IPS-11a (cell line): ENCODE measurements at regions not wholly inside any gene's neighbourhood (a gene's known extent, or its start where the extent isn't known, plus 50 kb on each side); places are given as distances from the start of the nearest gene placed in this dataset.
"Not testable (repeated sequence)": the region's sequence is repeated elsewhere in the genome, so short reads cannot be mapped to it uniquely, and the experiment has no call there.

Experiments used
- H3K4me3 ChIP-seq: one replicate; pipeline ENCODE4 v1.5.1; 2013; ENCODE audit warnings: low read depth, low read length, control low read depth

DNA sequence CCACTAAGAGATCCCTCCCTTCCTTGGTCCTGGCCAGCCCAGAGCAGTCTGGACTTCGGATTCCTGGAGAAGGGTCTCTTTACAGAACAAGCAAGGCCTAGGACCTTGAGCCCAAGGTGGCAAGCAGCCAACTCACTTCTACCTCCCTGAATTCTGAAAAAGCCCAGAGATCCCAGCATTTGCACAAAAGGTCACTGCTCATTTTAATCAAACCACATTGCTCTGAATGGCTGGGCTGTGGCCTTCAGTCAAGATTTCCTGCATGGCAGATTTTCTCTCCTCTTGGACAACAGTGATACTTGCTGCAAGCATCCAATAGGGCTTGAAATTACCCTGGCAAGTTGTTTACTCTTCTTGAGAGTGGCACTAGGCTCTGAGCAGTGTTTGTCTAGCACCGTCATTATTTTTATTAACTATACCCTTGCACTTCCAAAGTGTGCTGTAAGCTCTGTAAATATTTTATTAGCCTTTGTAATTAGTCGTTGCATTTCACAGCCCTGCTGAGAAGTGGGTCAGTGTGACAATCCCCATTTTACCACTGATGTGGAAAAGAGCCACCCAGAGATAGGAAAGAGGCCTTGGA, 274.7 kb upstream of the CTNNB1 start:
- no peak overlapping the region for H3K4me3 ChIP-seq

DNA sequence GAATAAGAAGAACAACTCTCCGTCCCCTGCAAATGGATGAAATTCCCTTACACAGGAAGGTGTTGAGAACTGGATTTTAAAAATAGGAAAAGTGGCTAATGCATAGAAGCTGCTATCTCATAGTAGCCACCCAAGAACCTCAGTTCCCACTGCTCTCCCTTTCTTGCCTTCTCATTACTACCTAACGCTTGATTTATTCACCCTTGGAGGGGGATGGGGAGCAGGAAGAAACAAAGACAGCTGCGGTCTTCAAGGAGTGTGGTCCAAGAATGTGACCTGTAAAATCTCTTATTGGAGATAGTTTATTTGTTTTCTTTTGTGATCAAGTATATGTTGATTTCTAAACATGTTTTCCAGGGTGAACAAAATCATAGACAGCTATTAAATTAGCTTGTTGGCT, 274.1 kb upstream of the CTNNB1 start:
- H3K4me3 ChIP-seq: no peak overlapping the region

DNA sequence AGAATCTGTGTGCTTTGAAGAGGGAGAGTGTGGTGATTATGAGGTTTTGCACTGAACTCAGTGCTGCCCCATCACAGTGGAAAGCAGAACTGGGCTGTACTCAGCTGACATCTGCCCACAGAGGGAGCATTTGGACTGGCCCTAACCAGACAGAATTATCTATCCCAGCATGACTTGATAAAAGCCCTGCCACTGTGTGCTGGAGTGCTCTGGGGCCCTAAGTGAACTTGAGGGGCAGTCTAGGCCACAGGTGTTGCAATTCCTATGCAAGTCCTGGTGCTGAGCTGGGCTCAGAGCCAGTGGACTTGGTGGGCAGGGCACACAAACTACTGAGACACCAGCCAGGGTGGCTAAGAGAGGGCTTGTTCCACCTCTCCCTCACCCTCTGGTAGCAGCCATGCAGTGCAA, 269.2 kb upstream of the CTNNB1 start:
- no peak overlapping the region for H3K4me3 ChIP-seq

DNA sequence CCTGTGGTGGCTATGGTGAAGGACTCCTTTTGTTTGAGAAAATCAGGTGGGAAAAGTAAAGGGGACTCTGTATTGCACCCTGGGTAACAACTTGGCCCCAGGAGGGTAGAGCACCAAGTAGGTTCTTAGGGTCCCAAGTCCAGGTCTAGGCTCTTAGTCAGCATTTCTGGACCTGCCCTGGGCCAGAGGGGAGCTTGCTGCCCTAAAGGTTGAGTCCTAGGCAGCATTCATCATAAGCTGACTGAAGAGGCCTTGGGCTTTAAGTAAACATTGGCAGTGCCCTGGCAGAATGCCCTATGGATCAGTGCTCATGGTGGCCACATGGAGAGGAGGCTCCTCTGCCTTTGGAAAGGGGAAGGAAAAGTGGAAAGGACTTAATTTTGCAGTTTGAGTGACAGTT, 268.5 kb upstream of the CTNNB1 start:
- H3K4me3 ChIP-seq: no peak overlapping the region

DNA sequence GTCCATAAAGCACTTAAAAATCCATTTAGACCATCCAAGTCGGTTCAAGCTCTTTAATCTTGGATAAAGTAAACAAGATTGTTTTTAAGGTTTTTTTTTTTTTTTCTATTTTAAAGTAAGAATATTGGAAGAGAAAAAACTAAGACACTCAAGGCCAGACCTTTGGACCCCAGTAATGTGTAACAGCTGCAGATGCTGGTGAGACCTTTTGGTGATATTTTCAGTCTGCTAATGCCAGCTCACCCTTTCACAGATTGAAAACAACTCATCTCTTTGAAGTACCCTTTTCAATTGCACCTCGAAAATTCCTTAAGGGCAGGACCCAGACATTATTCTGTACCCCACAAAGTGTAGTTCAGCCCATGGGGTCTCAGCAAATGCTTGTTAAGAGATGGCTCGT, 260.7 kb upstream of the CTNNB1 start:
- H3K4me3 ChIP-seq: no peak overlapping the region

DNA sequence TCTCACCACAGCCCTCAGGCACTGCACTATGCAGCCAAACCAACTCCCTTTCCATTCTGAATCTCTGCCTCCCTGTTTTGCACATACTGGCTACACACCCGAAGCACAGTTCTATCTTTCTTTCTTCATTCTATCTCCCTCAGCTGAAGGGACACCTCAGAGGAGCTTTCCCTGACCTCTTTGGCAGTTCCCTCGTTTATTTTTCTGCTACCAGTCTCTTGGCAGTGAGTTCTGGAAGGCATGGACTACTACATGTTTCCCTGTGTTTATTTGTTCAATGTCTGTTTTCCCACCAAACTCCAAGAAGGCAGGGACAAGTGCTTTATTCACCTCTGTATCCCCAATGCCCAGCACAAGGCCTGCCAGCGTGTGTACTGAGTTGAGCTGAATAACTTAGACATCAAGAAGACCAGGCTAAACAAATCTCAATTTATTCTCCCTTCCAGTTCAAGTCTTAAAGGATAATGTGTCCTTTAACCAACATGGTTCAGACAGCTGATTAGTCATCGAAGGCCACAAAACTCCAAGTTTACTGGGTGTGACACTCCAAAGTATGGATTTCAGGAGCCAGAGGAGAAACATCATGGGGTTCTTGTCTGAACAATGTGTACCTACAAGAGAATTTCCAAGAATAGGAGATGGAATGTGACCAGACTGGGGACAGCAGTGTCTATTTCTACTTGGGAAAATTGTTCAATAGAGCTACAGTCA, 260.1 kb upstream of the CTNNB1 start:
- H3K4me3 ChIP-seq: no peak overlapping the region

DNA sequence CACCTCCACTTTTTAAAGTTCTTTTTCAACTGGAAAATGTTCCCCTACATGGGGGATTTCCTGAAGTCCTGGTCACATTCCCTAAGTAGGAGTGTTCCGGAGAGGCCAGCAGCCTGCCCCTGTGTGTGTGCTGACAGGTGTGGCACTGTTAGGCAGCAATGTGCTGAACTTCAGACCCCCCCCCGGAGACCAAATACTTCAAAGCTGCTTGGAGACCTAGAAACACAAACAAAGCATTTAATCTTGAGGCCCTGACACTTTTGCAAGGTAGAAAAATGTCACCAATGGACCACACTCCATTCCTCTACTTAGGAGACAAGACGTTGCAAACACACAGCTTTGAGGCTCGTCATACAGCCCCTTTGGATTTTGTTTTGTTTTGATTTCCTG, 259.6 kb upstream of the CTNNB1 start:
- no peak overlapping the region for H3K4me3 ChIP-seq

DNA sequence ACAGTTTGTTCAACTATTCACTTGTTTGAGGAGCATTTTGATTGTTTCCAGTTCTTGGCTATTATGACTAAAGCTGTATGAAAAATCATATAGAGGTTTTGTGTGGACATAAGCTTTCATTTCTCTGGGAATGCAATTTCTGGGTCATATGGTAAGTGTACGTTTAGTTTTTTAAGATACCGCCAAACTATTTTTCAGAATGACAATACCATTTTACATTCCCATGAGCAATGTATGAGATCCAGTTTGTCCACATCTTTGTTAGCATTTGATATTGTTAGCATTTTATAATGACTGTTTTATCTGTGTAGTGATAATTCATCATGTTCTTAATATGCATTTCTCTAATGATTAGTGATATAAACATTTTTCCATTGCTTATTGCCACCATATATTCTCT, 258.7 kb upstream of the CTNNB1 start:
- H3K4me3 ChIP-seq: no peak overlapping the region

DNA sequence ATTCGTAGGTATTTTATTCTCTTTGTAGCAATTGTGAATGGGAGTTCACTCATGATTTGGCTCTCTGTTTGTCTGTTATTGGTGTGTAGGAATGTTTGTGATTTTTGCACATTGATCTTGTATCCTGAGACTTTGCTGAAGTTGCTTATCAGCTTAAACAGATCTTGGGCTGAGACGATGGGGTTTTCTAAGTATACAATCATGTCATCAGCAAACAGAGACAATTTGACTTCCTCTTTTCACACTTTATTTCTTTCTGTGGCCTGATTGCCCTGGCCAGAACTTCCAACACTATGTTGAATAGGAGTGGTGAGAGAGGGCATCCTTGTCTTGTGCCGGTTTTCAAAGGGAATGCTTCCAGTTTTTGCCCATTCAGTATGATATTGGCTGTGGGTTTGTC, 252.3 kb upstream of the CTNNB1 start:
- not testable (repeated sequence) for H3K4me3 ChIP-seq

DNA sequence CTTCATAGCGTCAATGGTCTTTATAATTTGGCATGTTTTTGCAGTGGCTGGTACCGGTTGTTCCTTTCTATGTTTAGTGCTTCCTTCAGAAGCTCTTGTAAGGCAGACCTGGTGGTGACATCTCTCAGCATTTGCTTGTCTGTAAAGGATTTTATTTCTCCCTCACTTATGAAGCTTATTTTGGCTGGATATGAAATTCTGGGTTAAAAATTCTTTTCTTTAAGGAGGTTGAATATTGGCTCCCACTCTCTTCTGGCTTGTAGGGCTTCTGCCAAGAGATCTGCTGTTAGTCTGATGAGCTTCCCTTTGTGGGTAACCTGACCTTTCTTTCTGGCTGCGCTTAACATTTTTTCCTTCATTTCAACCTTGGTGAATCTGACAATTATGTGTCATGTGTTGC, 250.0 kb upstream of the CTNNB1 start:
- not testable (repeated sequence) for H3K4me3 ChIP-seq

DNA sequence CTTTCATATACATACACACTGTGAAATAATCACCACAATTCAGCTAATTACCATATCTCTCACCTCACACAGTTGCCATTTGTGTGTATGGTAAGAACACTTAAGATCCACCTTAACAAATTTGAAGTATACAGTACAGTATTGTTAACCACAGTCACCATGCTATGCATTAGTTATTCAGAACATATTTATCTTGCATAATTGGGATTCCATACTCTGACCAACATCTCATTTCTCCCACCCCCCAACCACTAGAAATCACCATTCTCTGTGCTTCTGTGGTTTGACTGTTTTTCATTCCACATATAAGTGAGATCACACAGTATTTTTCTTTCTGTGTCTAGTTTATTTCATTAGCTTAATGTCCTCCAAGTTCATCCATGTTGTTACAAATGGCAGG, 247.7 kb upstream of the CTNNB1 start:
- no peak overlapping the region for H3K4me3 ChIP-seq

DNA sequence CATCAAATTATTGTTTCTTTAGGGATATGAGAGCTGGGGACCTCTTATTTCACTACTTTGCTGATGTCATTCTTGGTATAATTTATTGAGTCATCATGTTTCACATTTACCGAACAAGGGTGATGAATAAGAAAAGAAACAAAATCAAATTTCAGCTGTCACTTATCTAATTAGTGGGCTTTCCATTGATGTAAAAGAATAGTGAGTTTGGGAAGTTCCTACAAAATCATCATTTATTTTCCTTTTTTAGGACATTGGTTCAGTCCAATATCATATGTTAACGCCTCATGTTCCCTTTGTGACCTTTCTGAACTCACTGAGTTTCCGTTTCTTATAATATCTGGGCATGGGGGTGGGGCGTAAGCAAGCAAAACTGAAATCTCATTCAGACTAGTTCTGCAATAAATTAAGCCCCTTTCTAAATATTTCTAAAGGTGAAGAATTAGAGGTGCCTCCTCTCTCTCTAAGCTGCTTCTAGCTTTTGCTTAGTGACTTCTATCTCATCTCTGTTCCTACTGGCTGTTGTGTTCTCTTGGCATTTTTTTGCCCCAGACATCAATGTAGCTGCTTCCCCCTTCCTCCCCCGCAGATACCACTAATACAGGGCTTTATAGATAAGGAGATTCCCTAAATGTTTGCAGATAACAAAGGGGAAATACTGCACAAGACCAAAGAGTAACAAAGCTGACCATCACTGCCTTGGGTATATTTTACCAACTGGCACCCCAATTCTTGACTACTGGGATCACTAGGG, 238.0 kb upstream of the CTNNB1 start:
- no peak overlapping the region for H3K4me3 ChIP-seq

DNA sequence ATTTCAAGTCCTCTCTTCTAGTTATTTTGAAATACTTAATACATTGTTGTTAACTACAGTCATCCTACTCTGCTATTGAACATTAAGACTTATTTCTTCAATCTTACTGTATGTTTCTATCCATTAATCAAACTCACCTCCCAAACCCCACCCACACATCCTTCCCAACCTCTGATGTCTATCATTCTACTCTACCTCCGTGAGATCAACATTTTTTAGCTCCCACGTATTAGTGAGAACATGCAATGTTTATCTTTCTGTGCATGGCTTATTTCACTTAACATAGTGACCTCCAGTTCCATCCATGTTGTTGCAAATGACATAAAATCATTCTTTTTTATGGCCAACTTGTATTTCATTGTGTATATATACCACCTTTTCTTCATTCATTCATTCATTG, 236.6 kb upstream of the CTNNB1 start:
- no peak overlapping the region for H3K4me3 ChIP-seq

DNA sequence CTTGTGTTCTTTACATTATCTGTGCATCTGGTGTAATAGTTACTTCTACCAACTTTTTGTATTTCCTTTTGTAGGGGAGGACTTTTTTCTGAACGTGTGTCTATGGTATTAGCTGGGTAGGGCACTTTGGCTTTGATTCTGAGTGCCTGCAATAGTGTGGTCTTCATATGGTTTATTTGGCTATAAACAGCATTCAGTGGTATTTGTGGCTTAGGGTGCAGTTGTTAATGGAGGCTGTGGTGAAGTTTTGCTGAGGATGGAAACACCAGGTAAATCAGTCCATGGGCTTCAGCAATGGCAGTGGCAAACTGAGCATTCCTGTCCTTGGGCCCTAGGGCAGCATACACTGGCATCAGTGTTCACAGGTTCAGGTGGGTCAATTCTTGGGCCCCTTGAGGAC, 230.6 kb upstream of the CTNNB1 start:
- no peak overlapping the region for H3K4me3 ChIP-seq

DNA sequence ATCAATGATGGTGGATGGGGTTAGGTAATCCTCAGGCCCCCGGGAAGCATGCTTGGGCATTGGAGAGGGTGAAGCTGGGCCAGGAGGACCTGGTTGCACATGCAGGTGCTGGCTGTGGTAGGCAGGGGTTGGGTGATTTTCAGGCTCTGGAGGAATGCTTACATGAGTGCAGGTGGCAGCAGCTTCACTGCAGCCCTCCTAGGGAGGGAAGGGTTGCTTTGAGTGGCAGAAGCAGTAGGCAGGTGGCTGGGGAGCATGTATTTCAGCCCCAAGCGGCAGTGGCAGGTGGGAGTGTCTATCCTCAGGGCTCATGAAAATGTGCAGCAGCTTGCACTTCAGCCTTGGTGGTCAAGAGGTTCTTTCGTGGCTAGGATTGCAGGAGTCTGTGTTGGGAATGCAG, 230.0 kb upstream of the CTNNB1 start:
- no peak overlapping the region for H3K4me3 ChIP-seq

DNA sequence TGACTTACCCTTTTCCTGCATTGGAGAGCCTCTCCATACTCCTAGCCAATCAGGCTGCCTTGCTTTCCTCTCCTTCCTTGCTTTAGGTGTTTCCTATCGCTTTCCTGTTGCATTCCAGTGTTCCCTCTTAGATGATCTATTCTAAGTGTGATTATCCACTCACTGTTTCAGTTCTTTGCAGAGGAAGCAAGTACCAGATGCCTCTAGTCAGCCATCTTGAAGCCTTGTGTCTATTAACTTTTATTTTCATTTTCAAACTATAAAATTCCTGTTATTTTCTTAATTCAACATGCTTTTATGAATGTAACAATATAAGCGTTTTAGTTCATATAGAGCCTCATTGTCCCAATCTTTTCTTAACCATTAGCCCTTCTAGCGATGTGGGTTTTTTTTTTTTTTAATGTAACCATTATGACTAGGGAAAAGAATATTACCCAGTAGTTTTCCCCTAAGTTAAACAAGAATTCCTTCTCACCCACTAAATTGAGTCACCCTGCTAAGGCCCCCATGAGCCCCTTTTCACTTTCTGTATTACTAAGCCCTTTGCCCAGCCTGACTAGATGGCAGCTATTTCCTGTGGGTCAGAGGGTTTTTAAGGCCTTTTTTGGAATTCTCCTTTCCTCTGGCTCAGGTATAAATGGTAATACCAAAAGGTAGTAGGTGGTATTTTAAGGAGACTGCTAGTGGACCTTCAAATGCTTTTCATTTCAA, 229.4 kb upstream of the CTNNB1 start:
- no peak overlapping the region for H3K4me3 ChIP-seq

DNA sequence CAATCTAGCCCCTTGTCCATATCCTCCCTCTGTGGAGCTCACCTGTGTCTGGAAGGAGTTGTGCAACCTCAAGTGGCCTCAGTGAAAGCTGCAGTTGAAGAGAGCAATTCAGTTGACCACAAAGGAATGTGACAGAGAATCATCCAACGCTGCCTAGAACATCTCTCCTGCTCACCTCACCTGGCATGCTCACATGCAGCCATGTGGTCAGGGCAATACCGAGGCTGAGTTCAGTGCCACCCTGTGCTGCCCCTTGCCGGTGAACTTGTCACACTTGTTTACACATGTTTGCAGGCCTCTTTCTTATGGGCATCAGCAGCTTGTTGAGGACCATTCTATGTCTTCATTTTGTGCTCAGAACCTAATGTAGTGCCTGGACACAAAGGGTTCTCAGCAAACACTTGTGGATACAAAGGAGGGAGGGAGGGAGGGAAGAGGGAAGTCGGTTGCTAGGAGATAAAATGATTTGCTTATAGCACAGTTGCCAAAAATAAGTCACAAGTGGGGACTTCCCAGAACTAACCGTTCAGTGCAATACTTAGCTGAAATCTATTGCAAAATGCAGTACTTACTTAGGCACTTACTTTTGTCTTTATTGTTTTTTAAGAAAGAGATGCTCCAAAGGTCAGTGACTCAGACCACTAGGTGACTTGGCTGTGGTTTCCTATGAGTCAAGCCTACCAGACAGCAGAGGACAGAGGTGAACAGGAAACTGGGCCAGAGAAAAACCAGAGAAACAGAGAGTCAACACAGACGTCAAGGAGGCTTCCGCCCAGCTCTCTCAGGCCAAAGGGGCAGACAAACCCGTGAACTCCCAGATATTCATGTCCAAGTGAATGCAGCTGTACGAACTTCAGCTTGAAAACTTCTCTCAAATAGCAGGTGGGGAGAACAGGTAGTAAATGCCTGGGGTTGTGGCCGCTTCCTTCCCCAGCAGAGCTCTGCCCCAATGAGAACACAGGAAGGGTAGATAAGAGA, 227.8 kb upstream of the CTNNB1 start:
- no peak overlapping the region for H3K4me3 ChIP-seq

DNA sequence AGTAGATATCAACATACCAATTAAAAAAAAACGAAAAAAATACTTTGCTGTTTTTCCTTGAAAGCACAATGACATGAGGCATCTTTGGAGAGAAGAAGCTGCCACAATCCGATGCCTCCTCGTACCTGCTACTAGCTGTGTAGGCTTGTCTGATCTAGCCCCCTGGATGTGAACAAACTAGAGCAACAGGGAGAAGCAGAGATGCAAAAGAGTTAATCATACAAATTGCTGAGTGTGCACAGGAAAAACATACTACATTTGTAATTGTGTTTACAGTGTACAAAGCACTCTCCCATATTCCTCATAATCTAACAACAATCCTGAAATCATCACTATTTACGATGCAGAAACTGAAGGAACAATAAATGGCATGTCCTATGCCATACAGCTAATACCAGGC, 227.0 kb upstream of the CTNNB1 start:
- no peak overlapping the region for H3K4me3 ChIP-seq

DNA sequence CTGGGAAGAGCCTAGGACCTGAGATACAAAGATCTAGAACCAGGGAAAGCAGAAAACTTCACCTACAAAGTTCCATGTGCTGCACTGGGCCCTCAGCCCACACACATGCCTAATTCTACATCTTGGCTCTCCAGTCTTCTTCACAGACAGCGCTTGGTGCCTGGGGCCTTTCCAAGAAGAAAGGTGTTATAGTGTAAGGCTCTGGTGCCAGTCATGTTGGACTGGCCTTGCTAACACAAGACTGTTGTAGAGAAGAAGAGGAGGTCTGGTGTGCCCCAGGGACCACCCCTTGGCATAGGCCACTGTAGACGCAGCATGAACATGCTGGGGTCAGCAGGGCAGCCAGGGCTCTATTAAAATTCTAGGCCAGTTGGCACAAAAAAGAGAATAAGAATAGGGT, 226.2 kb upstream of the CTNNB1 start:
- no peak overlapping the region for H3K4me3 ChIP-seq

DNA sequence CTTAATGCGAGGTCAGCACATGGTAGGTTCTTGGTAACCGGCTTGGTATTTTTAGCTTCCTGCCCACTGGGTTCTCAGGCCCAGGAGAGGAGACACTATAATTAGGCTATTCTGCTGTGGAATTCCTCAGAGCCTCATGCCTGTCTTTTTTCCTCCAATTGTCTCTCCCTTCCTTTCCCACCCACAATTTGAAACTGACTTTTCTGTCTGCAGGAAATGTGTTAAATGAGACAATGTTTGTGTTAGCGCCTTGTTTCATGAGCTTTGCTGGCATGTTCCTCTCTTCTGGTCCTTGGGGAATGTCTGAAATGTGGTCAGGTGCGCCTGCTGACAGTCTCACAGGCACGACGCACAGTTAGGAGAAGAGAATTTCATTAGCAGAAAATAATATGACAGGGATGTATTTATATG, 223.6 kb upstream of the CTNNB1 start:
- H3K4me3 ChIP-seq: no peak overlapping the region

DNA sequence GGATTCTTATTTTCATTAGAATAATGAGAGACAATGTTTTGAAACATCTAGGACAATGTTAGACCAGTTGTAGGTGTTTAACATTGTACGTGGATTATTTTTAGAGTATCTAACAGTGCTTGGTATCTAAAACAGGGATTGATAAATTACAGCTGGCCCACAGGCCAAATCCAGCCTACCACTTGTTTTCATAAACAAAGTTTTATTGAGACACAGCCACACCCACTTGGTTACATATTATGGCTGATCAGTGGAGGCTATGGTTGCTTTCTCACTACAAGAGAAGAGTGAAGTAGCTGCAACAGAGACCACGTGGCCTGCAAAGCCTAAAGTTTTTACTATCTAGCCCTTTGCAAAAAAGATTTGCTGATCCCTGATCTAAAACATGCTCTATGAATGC, 223.1 kb upstream of the CTNNB1 start:
- no peak overlapping the region for H3K4me3 ChIP-seq
